ENCODE measurements at regions not wholly inside any gene's neighbourhood (a gene's known extent, or its start where the extent isn't known, plus 50 kb on each side); places are given as distances from the start of the nearest gene placed in this dataset.

GRCh38 chr1:243912347-243912746 is 62.3 kb upstream of the AKT3 start:
- H3K4me3 Mint-ChIP-seq = no peak overlapping the region
- H3K27ac Mint-ChIP-seq = no peak overlapping the region
- H3K9me3 Mint-ChIP-seq = no peaks in the 10 kb centered on the region
- peaks cover 11% of the 10 kb centered on the region for H3K4me1 Mint-ChIP-seq
- TF ChIP-seq, protein P1, sequence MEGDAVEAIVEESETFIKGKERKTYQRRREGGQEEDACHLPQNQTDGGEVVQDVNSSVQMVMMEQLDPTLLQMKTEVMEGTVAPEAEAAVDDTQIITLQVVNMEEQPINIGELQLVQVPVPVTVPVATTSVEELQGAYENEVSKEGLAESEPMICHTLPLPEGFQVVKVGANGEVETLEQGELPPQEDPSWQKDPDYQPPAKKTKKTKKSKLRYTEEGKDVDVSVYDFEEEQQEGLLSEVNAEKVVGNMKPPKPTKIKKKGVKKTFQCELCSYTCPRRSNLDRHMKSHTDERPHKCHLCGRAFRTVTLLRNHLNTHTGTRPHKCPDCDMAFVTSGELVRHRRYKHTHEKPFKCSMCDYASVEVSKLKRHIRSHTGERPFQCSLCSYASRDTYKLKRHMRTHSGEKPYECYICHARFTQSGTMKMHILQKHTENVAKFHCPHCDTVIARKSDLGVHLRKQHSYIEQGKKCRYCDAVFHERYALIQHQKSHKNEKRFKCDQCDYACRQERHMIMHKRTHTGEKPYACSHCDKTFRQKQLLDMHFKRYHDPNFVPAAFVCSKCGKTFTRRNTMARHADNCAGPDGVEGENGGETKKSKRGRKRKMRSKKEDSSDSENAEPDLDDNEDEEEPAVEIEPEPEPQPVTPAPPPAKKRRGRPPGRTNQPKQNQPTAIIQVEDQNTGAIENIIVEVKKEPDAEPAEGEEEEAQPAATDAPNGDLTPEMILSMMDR (IDR thresholded peaks at IDR 0.05; ENCODE audit: unreplicated experiment) = no peak
- H3K36me3 Mint-ChIP-seq = no peaks in the 10 kb centered on the region
- DNase-seq (ENCODE audit: low spot score in 2 of 2, unreplicated experiment in 2 of 2) = no peak
- peaks cover 37% of the 10 kb centered on the region for H3K27me3 Mint-ChIP-seq (ENCODE audit: low read depth)

DNA sequence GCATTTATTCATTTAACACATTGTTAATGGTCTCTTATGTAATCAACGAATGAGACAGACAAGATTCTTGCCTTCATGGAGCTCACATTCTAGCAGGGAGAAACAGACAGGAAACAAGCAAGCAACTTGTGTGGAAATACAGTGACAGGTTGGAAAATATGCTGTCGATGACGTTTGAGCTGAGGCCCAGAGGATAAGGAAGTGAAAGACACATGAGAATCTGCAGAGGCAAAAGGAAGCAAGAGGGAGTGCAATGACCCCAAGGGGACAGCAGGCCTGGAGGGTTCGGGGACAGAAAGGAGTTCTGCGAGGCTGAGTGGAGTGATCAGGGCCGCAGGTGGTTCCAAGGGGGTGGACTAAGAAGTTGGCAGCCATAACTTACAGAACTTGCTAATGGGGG is 60.6 kb upstream of the AKT3 start:
- peaks cover 27% of the 10 kb centered on the region for H3K27me3 Mint-ChIP-seq (ENCODE audit: low read depth)
- H3K27ac Mint-ChIP-seq = no peak overlapping the region
- no peaks in the 10 kb centered on the region for H3K9me3 Mint-ChIP-seq
- H3K4me1 Mint-ChIP-seq = no peaks in the 10 kb centered on the region
- no peak for DNase-seq (ENCODE audit: low spot score in 2 of 2, unreplicated experiment in 2 of 2)
- TF ChIP-seq, protein P1 (IDR thresholded peaks at IDR 0.05; ENCODE audit: unreplicated experiment) = no peak
- no peaks in the 10 kb centered on the region for H3K36me3 Mint-ChIP-seq
- no peak overlapping the region for H3K4me3 Mint-ChIP-seq

DNA sequence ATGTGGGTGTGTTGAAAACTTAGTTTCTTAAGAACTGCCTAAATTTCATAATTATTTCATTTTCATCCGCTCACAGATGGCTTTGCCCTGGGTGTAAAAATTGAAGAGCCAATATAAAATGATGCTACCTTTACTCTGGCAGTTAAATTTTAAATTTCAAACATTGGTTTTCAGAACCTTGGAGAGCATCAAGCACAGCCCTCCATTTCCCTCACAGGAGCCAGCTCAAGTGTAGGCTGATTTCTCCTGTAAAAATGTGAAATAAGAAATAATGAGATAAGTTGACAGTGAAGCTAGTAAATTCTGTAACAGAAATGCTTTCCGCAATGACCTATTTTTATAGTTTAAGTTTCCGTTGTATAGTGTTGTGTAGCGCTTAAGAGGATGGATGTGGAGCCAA is 53.9 kb upstream of the AKT3 start:
- Mint-ChIP-seq H3K9me3 (no peaks in the 10 kb centered on the region), H3K27ac (no peak overlapping the region), H3K36me3 (no peaks in the 10 kb centered on the region), H3K4me3 (no peak overlapping the region), H3K4me1 (no peaks in the 10 kb centered on the region), H3K27me3 (ENCODE audit: low read depth) (peaks cover 7% of the 10 kb centered on the region)
- TF ChIP-seq, protein P1 (IDR thresholded peaks at IDR 0.05; ENCODE audit: unreplicated experiment) = no peak
- DNase-seq (ENCODE audit: low spot score in 2 of 2, unreplicated experiment in 2 of 2) = no peak

DNA sequence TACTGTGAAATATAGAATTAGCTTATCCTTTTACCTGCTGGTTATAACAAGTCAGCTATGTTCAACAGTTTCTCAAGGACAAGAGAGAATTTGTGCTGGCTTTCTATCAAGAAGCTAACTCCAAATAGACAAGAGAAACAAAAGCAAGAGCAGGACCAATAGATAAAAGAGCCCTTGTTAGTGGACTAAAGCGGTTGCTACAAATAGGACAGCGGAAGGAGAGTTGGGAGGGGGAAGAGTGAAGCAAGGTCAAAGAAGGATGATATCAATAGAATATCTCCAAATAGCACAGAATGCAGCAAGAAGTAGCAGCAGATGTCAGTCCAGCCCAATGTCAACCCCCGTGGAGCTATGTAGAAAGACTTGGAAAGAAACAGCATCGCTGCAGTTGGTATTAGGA is 53.0 kb upstream of the AKT3 start:
- Mint-ChIP-seq H3K27ac (no peak overlapping the region), H3K4me1 (no peaks in the 10 kb centered on the region), H3K9me3 (no peaks in the 10 kb centered on the region), H3K4me3 (no peak overlapping the region), H3K36me3 (no peaks in the 10 kb centered on the region), H3K27me3 (ENCODE audit: low read depth) (peaks cover 2% of the 10 kb centered on the region)
- DNase-seq (ENCODE audit: low spot score in 2 of 2, unreplicated experiment in 2 of 2) = no peak
- TF ChIP-seq, protein P1 (IDR thresholded peaks at IDR 0.05; ENCODE audit: unreplicated experiment) = no peak

DNA sequence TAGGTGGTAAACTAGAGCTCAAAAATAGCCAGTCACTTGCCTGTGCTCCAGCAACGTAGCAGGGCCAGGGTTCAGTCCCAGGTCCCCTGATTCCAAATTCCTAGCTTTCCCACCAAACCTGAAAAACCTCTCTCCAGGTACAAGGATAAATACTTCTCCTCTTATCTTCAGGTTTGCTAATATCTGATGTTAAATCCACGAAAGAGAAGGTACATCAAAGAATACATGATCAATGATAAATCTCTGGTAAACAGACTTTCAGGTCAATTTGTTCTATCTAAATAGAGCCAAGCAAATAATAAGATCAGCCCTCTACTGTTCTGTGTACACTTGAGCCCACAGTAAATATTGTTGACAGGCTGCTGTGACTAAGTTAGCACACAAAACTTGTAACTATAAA is 52.1 kb upstream of the AKT3 start:
- H3K27ac Mint-ChIP-seq = no peak overlapping the region
- H3K4me3 Mint-ChIP-seq = no peak overlapping the region
- TF ChIP-seq, protein P1 (IDR thresholded peaks at IDR 0.05; ENCODE audit: unreplicated experiment) = no peak
- no peak for DNase-seq (ENCODE audit: low spot score in 2 of 2, unreplicated experiment in 2 of 2)
- H3K4me1 Mint-ChIP-seq = no peaks in the 10 kb centered on the region
- no peaks in the 10 kb centered on the region for H3K36me3 Mint-ChIP-seq
- H3K9me3 Mint-ChIP-seq = no peaks in the 10 kb centered on the region
- peaks cover 2% of the 10 kb centered on the region for H3K27me3 Mint-ChIP-seq (ENCODE audit: low read depth)
